HepG2 (cell line): ENCODE measurements at regions not wholly inside any gene's neighbourhood (a gene's known extent, or its start where the extent isn't known, plus 50 kb on each side); places are given as distances from the start of the nearest gene placed in this dataset.
A peak's percentile ranks its signal among the peaks of the same experiment; 100 is the strongest.

ENCODE experiments used
- MXD4 ChIP-seq: IDR thresholded peaks from 2 replicates; pipeline ENCODE4 v1.6.1; 2016; ENCODE audit warnings: mild to moderate bottlenecking, missing biosample characterization, missing genetic modification reagents
- NFKB2 ChIP-seq: sonication (generic); formaldehyde crosslinking; IDR thresholded peaks from 2 replicates; pipeline ENCODE4 v1.4.0; 2020; ENCODE audit warnings: missing genetic modification reagents, borderline replicate concordance
- POLR2AphosphoS2 ChIP-seq: IDR thresholded peaks from 2 replicates; pipeline ENCODE4 v1.6.1; 2011; ENCODE audit warnings: low read depth, low read length, improper control_type of control experiment
- PTBP1 ChIP-seq: fragments of 200-400 bp; formaldehyde crosslinking; IDR thresholded peaks from 2 replicates; pipeline ENCODE4 v1.6.1; 2018; ENCODE audit warnings: low read length, low read depth; ENCODE audit not compliant: poor library complexity, severe bottlenecking
- REPIN1 ChIP-seq: sonication (generic); formaldehyde crosslinking; IDR thresholded peaks from 2 replicates; pipeline ENCODE4 v1.8.0; 2022; ENCODE audit warnings: missing genetic modification reagents, low read depth, mild to moderate bottlenecking, borderline replicate concordance
- ZFY ChIP-seq: sonication (generic); formaldehyde crosslinking; IDR thresholded peaks from 2 replicates; pipeline ENCODE4 v1.4.0; 2020; ENCODE audit warnings: missing genetic modification reagents
- ZNF124 ChIP-seq: sonication (generic); formaldehyde crosslinking; IDR thresholded peaks from 2 replicates; pipeline ENCODE4 v1.4.0; 2020; ENCODE audit warnings: missing genetic modification reagents
- ZNF17 ChIP-seq: sonication (generic); formaldehyde crosslinking; IDR thresholded peaks from 2 replicates; pipeline ENCODE4 v1.5.0; 2020; ENCODE audit warnings: mild to moderate bottlenecking, missing genetic modification reagents
- ZNF260 ChIP-seq: sonication (generic); formaldehyde crosslinking; IDR thresholded peaks from 2 replicates; pipeline ENCODE4 v1.4.0; 2020; ENCODE audit warnings: missing genetic modification reagents, low read depth, mild to moderate bottlenecking, borderline replicate concordance
- ZNF451 ChIP-seq: sonication (generic); formaldehyde crosslinking; IDR thresholded peaks from 2 replicates; pipeline ENCODE4 v1.5.0; 2020; ENCODE audit warnings: mild to moderate bottlenecking, missing genetic modification reagents
- ZNF557 ChIP-seq: sonication (generic); formaldehyde crosslinking; IDR thresholded peaks from 2 replicates; pipeline ENCODE4 v1.4.0; 2020; ENCODE audit warnings: missing genetic modification reagents
- ZNF703 ChIP-seq: sonication (generic); formaldehyde crosslinking; IDR thresholded peaks from 2 replicates; pipeline ENCODE4 v1.5.1; 2020; ENCODE audit warnings: missing genetic modification reagents, mild to moderate bottlenecking, moderate library complexity, borderline replicate concordance
- TF ChIP-seq, protein P1 (sequence below): sonication (generic); formaldehyde crosslinking; conservative IDR thresholded peaks from 2 replicates; pipeline ENCODE4 v1.5.0; 2020; ENCODE audit warnings: missing genetic modification reagents
- TF ChIP-seq, protein P2 (sequence below): sonication (generic); formaldehyde crosslinking; IDR thresholded peaks from 2 replicates; pipeline ENCODE4 v1.4.0; 2020; ENCODE audit warnings: mild to moderate bottlenecking, missing genetic modification reagents
- TF ChIP-seq, protein P3 (sequence below): sonication (generic); formaldehyde crosslinking; IDR thresholded peaks from 2 replicates; pipeline ENCODE4 v1.8.0; 2022; ENCODE audit warnings: mild to moderate bottlenecking, missing genetic modification reagents; ENCODE audit not compliant: insufficient replicate concordance
- TF ChIP-seq, protein P4 (sequence below): IDR thresholded peaks from 2 replicates; pipeline ENCODE4 v1.6.1; 2016
- TF ChIP-seq, protein P5 (sequence below): IDR thresholded peaks from 2 replicates; pipeline ENCODE4 v1.6.1; 2016
- TF ChIP-seq, protein P6 (sequence below): sonication (generic); formaldehyde crosslinking; IDR thresholded peaks from 2 replicates; pipeline ENCODE4 v1.4.0; 2020; ENCODE audit warnings: missing genetic modification reagents
- TF ChIP-seq, protein P7 (sequence below): IDR thresholded peaks from 2 replicates; pipeline ENCODE4 v1.6.1; 2016; ENCODE audit warnings: missing compliant biosample characterization, missing genetic modification reagents, borderline replicate concordance

DNA sequence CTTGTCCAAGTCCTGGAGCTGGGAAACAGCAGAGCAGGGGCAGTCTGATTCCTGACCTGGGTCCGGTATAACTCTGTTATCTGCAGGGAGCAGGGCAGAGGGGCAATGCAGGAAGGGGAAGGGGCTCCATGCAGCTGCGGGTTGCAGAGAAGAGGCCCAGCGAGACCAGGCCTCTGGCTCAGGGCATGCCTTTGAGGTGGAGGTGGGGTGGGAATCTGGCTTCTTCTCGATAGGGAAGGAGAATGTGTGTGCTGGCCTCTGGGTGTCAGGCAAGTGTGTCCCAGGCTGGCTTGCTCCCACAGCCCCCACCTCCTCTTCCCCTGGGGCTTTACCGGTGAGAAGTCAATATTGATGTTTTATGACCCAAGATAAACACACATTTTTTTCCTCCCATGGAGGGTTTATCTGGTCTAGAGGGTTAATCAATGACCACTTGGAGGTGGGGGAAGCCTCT, 187.1 kb upstream of the HAAO start (continued):
- TF ChIP-seq REPIN1 (CRISPR knock-in tag) (peak; percentile 92), POLR2AphosphoS2 (no peak), ZNF451 (CRISPR knock-in tag) (peak; percentile 73; the same call in 1 of the 2 replicates), ZNF557 (CRISPR knock-in tag) (peak; percentile 88; the same call in 1 of the 2 replicates), PTBP1 (no peak), ZFY (CRISPR knock-in tag) (peak; percentile 94), ZNF124 (CRISPR knock-in tag) (0 out of 2 replicates have a peak, but pooled peaks have one; percentile 90), ZNF703 (peak; percentile 88), NFKB2 (CRISPR knock-in tag) (0 out of 2 replicates have a peak, but pooled peaks have one; percentile 76), MXD4 (CRISPR knock-in tag) (0 out of 2 replicates have a peak, but pooled peaks have one; percentile 43), ZNF260 (CRISPR knock-in tag) (no peak), ZNF17 (no peak)
- TF ChIP-seq, protein P1, sequence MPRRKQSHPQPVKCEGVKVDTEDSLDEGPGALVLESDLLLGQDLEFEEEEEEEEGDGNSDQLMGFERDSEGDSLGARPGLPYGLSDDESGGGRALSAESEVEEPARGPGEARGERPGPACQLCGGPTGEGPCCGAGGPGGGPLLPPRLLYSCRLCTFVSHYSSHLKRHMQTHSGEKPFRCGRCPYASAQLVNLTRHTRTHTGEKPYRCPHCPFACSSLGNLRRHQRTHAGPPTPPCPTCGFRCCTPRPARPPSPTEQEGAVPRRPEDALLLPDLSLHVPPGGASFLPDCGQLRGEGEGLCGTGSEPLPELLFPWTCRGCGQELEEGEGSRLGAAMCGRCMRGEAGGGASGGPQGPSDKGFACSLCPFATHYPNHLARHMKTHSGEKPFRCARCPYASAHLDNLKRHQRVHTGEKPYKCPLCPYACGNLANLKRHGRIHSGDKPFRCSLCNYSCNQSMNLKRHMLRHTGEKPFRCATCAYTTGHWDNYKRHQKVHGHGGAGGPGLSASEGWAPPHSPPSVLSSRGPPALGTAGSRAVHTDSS (CRISPR knock-in tag): no peak
- TF ChIP-seq, protein P2, sequence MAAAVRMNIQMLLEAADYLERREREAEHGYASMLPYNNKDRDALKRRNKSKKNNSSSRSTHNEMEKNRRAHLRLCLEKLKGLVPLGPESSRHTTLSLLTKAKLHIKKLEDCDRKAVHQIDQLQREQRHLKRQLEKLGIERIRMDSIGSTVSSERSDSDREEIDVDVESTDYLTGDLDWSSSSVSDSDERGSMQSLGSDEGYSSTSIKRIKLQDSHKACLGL: no peak
- TF ChIP-seq, protein P3, sequence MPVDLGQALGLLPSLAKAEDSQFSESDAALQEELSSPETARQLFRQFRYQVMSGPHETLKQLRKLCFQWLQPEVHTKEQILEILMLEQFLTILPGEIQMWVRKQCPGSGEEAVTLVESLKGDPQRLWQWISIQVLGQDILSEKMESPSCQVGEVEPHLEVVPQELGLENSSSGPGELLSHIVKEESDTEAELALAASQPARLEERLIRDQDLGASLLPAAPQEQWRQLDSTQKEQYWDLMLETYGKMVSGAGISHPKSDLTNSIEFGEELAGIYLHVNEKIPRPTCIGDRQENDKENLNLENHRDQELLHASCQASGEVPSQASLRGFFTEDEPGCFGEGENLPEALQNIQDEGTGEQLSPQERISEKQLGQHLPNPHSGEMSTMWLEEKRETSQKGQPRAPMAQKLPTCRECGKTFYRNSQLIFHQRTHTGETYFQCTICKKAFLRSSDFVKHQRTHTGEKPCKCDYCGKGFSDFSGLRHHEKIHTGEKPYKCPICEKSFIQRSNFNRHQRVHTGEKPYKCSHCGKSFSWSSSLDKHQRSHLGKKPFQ (CRISPR knock-in tag): no peak
- TF ChIP-seq, protein P4, sequence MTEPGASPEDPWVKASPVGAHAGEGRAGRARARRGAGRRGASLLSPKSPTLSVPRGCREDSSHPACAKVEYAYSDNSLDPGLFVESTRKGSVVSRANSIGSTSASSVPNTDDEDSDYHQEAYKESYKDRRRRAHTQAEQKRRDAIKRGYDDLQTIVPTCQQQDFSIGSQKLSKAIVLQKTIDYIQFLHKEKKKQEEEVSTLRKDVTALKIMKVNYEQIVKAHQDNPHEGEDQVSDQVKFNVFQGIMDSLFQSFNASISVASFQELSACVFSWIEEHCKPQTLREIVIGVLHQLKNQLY (CRISPR knock-in tag): peak; percentile 92
- TF ChIP-seq, protein P5, sequence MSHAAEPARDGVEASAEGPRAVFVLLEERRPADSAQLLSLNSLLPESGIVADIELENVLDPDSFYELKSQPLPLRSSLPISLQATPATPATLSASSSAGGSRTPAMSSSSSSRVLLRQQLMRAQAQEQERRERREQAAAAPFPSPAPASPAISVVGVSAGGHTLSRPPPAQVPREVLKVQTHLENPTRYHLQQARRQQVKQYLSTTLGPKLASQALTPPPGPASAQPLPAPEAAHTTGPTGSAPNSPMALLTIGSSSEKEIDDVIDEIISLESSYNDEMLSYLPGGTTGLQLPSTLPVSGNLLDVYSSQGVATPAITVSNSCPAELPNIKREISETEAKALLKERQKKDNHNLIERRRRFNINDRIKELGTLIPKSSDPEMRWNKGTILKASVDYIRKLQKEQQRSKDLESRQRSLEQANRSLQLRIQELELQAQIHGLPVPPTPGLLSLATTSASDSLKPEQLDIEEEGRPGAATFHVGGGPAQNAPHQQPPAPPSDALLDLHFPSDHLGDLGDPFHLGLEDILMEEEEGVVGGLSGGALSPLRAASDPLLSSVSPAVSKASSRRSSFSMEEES: peak; percentile 77
- TF ChIP-seq, protein P6, sequence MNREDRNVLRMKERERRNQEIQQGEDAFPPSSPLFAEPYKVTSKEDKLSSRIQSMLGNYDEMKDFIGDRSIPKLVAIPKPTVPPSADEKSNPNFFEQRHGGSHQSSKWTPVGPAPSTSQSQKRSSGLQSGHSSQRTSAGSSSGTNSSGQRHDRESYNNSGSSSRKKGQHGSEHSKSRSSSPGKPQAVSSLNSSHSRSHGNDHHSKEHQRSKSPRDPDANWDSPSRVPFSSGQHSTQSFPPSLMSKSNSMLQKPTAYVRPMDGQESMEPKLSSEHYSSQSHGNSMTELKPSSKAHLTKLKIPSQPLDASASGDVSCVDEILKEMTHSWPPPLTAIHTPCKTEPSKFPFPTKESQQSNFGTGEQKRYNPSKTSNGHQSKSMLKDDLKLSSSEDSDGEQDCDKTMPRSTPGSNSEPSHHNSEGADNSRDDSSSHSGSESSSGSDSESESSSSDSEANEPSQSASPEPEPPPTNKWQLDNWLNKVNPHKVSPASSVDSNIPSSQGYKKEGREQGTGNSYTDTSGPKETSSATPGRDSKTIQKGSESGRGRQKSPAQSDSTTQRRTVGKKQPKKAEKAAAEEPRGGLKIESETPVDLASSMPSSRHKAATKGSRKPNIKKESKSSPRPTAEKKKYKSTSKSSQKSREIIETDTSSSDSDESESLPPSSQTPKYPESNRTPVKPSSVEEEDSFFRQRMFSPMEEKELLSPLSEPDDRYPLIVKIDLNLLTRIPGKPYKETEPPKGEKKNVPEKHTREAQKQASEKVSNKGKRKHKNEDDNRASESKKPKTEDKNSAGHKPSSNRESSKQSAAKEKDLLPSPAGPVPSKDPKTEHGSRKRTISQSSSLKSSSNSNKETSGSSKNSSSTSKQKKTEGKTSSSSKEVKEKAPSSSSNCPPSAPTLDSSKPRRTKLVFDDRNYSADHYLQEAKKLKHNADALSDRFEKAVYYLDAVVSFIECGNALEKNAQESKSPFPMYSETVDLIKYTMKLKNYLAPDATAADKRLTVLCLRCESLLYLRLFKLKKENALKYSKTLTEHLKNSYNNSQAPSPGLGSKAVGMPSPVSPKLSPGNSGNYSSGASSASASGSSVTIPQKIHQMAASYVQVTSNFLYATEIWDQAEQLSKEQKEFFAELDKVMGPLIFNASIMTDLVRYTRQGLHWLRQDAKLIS (CRISPR knock-in tag): no peak
- TF ChIP-seq, protein P7, sequence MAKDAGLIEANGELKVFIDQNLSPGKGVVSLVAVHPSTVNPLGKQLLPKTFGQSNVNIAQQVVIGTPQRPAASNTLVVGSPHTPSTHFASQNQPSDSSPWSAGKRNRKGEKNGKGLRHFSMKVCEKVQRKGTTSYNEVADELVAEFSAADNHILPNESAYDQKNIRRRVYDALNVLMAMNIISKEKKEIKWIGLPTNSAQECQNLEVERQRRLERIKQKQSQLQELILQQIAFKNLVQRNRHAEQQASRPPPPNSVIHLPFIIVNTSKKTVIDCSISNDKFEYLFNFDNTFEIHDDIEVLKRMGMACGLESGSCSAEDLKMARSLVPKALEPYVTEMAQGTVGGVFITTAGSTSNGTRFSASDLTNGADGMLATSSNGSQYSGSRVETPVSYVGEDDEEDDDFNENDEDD (CRISPR knock-in tag): peak; percentile 47; the same call in 1 of the 2 replicates
